HFF-Myc (cell line): ENCODE measurements at regions not wholly inside any gene's neighbourhood (a gene's known extent, or its start where the extent isn't known, plus 50 kb on each side); places are given as distances from the start of the nearest gene placed in this dataset.

Source experiments
- DNase-seq: peaks from one replicate; pipeline ENCODE4 v3.0.0-alpha.2; 2011; ENCODE audit warnings: low read depth; ENCODE audit errors: extremely low read depth
- H3K4me3 ChIP-seq: replicated peaks from 2 replicates; pipeline ENCODE4 v1.5.1; 2011; ENCODE audit warnings: low read depth, mild to moderate bottlenecking, control low read depth, low read length
- TF ChIP-seq, protein P1 (sequence below): IDR thresholded peaks from 2 replicates; pipeline ENCODE4 v1.5.1; 2012; ENCODE audit warnings: mild to moderate bottlenecking, low read depth, low read length, control low read depth; ENCODE audit errors: missing control alignments

DNA sequence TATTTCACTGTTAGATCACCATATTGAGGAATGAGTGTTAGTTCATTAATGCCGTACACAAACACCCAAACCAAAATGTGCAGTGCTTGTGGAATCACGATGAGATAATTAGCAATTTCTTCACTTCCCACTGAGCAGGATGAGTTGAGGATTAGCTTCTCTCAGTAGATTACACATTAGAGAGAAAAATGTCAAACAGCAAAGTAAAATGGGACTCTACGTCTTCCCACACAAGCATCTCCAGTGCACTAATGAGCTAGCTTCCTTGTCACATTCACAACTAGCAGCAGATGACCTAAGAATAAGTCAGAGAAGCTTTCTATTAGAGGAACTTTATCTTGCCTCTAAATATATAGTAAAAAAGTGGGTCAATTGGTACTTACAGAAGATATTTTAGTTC, 926.9 kb downstream of the TSN start:
- no peak for DNase-seq
- no peak overlapping the region for H3K4me3 ChIP-seq
- TF ChIP-seq, protein P1, sequence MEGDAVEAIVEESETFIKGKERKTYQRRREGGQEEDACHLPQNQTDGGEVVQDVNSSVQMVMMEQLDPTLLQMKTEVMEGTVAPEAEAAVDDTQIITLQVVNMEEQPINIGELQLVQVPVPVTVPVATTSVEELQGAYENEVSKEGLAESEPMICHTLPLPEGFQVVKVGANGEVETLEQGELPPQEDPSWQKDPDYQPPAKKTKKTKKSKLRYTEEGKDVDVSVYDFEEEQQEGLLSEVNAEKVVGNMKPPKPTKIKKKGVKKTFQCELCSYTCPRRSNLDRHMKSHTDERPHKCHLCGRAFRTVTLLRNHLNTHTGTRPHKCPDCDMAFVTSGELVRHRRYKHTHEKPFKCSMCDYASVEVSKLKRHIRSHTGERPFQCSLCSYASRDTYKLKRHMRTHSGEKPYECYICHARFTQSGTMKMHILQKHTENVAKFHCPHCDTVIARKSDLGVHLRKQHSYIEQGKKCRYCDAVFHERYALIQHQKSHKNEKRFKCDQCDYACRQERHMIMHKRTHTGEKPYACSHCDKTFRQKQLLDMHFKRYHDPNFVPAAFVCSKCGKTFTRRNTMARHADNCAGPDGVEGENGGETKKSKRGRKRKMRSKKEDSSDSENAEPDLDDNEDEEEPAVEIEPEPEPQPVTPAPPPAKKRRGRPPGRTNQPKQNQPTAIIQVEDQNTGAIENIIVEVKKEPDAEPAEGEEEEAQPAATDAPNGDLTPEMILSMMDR, result no peak

- H3K4me3 ChIP-seq, result no peak overlapping the region
- TF ChIP-seq, protein P1, result no peak
- no peak for DNase-seq
These were observed 927.6 kb downstream of the TSN start for GRCh38 chr2:122683018-122683417.

- no peak overlapping the region for H3K4me3 ChIP-seq
- no peak for DNase-seq
- TF ChIP-seq, protein P1, result no peak
These were observed 937.1 kb downstream of the TSN start for GRCh38 chr2:122692400-122693083.

DNA sequence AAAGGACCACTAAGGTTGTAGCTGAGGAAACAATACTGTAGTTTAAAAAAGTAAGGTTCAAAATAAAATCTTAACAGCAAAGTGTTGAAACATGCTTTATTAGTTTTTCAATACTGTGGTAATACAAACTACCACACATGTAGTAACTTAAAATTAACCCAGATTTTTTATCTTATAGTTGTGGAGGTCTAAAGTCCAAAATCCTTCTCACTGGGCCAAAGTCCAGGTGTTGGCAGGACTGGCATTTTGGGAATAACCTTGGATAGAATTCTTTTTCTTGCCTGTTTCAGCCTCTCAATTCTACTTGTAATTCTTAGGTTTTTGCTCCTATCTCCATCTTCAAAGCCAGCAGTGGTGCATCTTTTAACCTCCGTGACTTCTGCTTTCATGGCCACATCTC, 942.0 kb downstream of the TSN start:
- TF ChIP-seq, protein P1, result no peak

DNA sequence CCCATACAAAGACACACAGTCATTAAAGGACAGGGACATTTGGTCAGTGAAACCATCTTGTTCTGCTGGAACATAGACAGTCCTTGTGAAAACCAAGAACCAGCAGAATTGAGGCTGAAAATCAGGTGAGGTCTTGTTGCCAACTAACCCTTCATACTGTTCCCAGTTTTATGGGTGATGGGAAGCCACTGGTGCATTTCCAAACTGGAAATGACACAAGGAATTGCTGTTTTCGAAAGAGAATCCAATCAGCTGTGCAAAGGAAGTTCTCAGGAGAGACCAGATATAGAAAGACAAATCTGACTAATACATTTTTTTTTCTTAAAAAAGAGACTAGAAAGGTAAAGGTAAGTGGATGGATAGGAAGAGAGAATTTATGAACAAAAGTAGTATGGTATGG, 948.2 kb downstream of the TSN start:
- TF ChIP-seq, protein P1, result no peak
- DNase-seq, result no peak
- no peak overlapping the region for H3K4me3 ChIP-seq

More for the DNA sequence above, 942.0 kb downstream of the TSN start:
- no peak for DNase-seq
- H3K4me3 ChIP-seq, result no peak overlapping the region

DNA sequence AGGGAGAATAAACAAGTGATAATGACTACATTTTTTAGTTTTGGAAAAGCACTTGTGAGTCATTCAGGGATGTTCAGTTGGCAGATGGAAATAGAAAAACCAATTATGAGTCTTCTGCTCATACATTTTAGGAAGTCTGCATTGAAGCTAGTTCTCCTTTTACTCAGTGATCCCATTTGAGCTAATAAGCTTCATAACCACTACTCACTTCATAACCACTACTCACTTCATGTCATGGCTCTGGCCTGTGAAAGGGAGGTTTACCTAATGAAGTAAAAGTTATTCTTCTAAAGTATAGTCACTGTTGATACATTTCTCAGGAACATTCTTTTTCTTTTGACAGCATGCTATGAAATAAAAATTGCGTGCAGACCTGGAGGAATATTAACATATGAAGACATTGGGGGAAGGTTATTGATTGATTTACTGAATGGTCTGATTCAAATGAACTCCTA, 948.7 kb downstream of the TSN start:
- H3K4me3 ChIP-seq, result no peak overlapping the region
- no peak for DNase-seq
- TF ChIP-seq, protein P1, result no peak

DNA sequence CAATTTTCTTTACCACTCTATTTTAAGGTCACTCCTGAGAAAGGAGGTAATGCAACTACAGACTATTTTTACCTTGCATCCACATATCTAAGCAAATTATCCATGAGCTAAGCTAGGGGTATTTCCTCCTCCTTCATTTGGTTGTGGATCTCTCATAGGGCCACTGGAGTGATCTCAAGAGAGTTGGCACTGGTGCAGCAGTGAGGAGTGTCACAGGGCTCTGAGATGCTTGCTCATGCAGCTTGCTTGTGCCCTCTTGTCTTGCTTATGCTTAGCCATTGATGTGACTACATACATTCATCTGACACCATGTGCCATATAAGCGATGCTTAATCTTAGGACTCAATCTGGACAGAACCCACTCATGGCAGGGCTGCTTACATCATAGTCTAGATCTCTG, 950.3 kb downstream of the TSN start:
- no peak for DNase-seq
- TF ChIP-seq, protein P1, result no peak
- H3K4me3 ChIP-seq, result no peak overlapping the region
